Neural cell (in vitro differentiated cells): ENCODE measurements at regions not wholly inside any gene's neighbourhood (a gene's known extent, or its start where the extent isn't known, plus 50 kb on each side); places are given as distances from the start of the nearest gene placed in this dataset.

Source experiments
- EP300 ChIP-seq: fragments of 450-650 bp; conservative IDR thresholded peaks from 2 replicates; pipeline ENCODE4 v1.6.1; 2014; ENCODE audit warnings: antibody characterized with exemption, mild to moderate bottlenecking, moderate library complexity; ENCODE audit not compliant: poor library complexity, severe bottlenecking
- EZH2 ChIP-seq: fragments of 200-600, 300-800 bp; shearing (Covaris generic), sonication (generic); IDR thresholded peaks from 2 replicates; pipeline ENCODE4 v1.6.1; 2014; ENCODE audit warnings: antibody characterized with exemption, low read length, borderline replicate concordance, mild to moderate bottlenecking; ENCODE audit not compliant: insufficient read depth, poor library complexity, severe bottlenecking
- POLR2AphosphoS5 ChIP-seq: IDR thresholded peaks from 2 replicates; pipeline ENCODE4 v1.6.1; 2012
- RAD21 ChIP-seq: fragments of 450-650 bp; conservative IDR thresholded peaks from 2 replicates; pipeline ENCODE4 v1.6.1; 2014; ENCODE audit warnings: antibody characterized with exemption, mild to moderate bottlenecking, moderate library complexity
- SMC3 ChIP-seq: fragments of 450-650 bp; conservative IDR thresholded peaks from 2 replicates; pipeline ENCODE4 v1.6.1; 2014; ENCODE audit warnings: antibody characterized with exemption, mild to moderate bottlenecking, moderate library complexity; ENCODE audit not compliant: poor library complexity
- TF ChIP-seq, protein P1 (sequence below): fragments of 450-650 bp; IDR thresholded peaks from 2 replicates; pipeline ENCODE4 v1.5.1; 2014; ENCODE audit warnings: antibody characterized with exemption, mild to moderate bottlenecking, moderate library complexity; ENCODE audit not compliant: poor library complexity, severe bottlenecking
- TF ChIP-seq, protein P2 (sequence below): IDR thresholded peaks from 2 replicates; pipeline ENCODE4 v1.6.1; 2012; ENCODE audit warnings: borderline replicate concordance

DNA sequence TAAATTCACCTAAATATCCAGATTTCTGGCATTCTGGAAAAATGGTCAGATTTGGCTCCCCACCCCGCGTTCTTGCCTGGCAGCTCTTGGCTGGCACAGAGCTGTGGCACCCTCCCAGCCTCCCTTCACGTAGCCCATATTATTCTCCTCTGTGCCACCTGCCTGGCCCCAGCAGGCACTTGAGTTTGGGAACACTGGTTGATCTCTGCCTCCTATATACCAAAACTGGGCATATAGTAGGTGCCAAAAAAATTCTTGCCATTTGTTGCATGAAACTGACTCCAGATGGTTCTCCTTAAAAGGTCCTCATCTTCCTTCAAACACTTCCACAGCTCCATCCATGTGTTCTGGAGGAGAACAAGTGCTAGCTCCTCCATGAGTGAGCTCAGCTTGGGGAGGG, 167.0 kb downstream of the RPS24 start:
- TF ChIP-seq, protein P1, sequence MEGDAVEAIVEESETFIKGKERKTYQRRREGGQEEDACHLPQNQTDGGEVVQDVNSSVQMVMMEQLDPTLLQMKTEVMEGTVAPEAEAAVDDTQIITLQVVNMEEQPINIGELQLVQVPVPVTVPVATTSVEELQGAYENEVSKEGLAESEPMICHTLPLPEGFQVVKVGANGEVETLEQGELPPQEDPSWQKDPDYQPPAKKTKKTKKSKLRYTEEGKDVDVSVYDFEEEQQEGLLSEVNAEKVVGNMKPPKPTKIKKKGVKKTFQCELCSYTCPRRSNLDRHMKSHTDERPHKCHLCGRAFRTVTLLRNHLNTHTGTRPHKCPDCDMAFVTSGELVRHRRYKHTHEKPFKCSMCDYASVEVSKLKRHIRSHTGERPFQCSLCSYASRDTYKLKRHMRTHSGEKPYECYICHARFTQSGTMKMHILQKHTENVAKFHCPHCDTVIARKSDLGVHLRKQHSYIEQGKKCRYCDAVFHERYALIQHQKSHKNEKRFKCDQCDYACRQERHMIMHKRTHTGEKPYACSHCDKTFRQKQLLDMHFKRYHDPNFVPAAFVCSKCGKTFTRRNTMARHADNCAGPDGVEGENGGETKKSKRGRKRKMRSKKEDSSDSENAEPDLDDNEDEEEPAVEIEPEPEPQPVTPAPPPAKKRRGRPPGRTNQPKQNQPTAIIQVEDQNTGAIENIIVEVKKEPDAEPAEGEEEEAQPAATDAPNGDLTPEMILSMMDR, result no peak
- TF ChIP-seq EZH2 (no peak), RAD21 (no peak), EP300 (no peak), POLR2AphosphoS5 (no peak), SMC3 (no peak)
- TF ChIP-seq, protein P2, sequence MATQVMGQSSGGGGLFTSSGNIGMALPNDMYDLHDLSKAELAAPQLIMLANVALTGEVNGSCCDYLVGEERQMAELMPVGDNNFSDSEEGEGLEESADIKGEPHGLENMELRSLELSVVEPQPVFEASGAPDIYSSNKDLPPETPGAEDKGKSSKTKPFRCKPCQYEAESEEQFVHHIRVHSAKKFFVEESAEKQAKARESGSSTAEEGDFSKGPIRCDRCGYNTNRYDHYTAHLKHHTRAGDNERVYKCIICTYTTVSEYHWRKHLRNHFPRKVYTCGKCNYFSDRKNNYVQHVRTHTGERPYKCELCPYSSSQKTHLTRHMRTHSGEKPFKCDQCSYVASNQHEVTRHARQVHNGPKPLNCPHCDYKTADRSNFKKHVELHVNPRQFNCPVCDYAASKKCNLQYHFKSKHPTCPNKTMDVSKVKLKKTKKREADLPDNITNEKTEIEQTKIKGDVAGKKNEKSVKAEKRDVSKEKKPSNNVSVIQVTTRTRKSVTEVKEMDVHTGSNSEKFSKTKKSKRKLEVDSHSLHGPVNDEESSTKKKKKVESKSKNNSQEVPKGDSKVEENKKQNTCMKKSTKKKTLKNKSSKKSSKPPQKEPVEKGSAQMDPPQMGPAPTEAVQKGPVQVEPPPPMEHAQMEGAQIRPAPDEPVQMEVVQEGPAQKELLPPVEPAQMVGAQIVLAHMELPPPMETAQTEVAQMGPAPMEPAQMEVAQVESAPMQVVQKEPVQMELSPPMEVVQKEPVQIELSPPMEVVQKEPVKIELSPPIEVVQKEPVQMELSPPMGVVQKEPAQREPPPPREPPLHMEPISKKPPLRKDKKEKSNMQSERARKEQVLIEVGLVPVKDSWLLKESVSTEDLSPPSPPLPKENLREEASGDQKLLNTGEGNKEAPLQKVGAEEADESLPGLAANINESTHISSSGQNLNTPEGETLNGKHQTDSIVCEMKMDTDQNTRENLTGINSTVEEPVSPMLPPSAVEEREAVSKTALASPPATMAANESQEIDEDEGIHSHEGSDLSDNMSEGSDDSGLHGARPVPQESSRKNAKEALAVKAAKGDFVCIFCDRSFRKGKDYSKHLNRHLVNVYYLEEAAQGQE, result no peak
